HL-60 (cell line): ENCODE measurements at regions not wholly inside any gene's neighbourhood (a gene's known extent, or its start where the extent isn't known, plus 50 kb on each side); places are given as distances from the start of the nearest gene placed in this dataset.
"Not testable (repeated sequence)": the region's sequence is repeated elsewhere in the genome, so short reads cannot be mapped to it uniquely, and the experiment has no call there.

Experiments
- GABPA ChIP-seq: IDR thresholded peaks from 2 replicates; pipeline ENCODE4 v1.6.1; 2012; ENCODE audit warnings: low read depth
- POLR2AphosphoS5 ChIP-seq: IDR thresholded peaks from 2 replicates; pipeline ENCODE4 v1.6.1; 2012; ENCODE audit warnings: low read depth
- TF ChIP-seq, protein P1 (sequence below): IDR thresholded peaks from one replicate; pipeline ENCODE4 v1.5.1; 2011; ENCODE audit warnings: low read length, control low read depth, inconsistent platforms; ENCODE audit not compliant: insufficient read depth
- TF ChIP-seq, protein P2 (sequence below): IDR thresholded peaks from 2 replicates; pipeline ENCODE4 v1.6.1; 2012; ENCODE audit warnings: low read depth; ENCODE audit not compliant: insufficient replicate concordance

DNA sequence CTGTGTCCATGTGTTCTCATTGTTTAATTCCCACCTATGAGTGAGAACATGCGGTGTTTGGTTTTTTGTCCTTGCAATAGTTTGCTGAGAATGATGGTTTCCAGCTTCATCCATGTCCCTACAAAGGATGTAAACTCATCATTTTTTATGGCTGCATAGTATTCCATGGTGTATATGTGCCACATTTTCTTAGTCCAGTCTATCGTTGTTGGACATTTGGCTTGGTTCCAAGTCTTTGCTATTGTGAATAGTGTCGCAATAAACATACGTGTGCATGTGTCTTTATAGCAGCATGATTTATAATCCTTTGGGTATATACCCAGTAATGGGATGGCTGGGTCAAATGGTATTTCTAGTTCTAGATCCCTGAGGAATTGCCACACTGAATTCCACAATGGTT is 114.2 kb upstream of the ZNF195 start:
- TF ChIP-seq POLR2AphosphoS5, GABPA: not testable (repeated sequence)
- TF ChIP-seq, protein P1, sequence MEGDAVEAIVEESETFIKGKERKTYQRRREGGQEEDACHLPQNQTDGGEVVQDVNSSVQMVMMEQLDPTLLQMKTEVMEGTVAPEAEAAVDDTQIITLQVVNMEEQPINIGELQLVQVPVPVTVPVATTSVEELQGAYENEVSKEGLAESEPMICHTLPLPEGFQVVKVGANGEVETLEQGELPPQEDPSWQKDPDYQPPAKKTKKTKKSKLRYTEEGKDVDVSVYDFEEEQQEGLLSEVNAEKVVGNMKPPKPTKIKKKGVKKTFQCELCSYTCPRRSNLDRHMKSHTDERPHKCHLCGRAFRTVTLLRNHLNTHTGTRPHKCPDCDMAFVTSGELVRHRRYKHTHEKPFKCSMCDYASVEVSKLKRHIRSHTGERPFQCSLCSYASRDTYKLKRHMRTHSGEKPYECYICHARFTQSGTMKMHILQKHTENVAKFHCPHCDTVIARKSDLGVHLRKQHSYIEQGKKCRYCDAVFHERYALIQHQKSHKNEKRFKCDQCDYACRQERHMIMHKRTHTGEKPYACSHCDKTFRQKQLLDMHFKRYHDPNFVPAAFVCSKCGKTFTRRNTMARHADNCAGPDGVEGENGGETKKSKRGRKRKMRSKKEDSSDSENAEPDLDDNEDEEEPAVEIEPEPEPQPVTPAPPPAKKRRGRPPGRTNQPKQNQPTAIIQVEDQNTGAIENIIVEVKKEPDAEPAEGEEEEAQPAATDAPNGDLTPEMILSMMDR, result not testable (repeated sequence)
- TF ChIP-seq, protein P2, sequence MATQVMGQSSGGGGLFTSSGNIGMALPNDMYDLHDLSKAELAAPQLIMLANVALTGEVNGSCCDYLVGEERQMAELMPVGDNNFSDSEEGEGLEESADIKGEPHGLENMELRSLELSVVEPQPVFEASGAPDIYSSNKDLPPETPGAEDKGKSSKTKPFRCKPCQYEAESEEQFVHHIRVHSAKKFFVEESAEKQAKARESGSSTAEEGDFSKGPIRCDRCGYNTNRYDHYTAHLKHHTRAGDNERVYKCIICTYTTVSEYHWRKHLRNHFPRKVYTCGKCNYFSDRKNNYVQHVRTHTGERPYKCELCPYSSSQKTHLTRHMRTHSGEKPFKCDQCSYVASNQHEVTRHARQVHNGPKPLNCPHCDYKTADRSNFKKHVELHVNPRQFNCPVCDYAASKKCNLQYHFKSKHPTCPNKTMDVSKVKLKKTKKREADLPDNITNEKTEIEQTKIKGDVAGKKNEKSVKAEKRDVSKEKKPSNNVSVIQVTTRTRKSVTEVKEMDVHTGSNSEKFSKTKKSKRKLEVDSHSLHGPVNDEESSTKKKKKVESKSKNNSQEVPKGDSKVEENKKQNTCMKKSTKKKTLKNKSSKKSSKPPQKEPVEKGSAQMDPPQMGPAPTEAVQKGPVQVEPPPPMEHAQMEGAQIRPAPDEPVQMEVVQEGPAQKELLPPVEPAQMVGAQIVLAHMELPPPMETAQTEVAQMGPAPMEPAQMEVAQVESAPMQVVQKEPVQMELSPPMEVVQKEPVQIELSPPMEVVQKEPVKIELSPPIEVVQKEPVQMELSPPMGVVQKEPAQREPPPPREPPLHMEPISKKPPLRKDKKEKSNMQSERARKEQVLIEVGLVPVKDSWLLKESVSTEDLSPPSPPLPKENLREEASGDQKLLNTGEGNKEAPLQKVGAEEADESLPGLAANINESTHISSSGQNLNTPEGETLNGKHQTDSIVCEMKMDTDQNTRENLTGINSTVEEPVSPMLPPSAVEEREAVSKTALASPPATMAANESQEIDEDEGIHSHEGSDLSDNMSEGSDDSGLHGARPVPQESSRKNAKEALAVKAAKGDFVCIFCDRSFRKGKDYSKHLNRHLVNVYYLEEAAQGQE, result not testable (repeated sequence)
